Activated CD8-positive, alpha-beta T cell treated with anti-CD3 and anti-CD28 coated beads for 36 hours (primary cell): ENCODE measurements at regions not wholly inside any gene's neighbourhood (a gene's known extent, or its start where the extent isn't known, plus 50 kb on each side); places are given as distances from the start of the nearest gene placed in this dataset.

Source experiments
- ATAC-seq: fragments of 200-7000 bp; cut with Tn5 transposase; one replicate; pipeline ENCODE4 v1.10.0; 2021; ENCODE audit warnings: mild to moderate bottlenecking, moderate library complexity
- CTCF ChIA-PET: fragments of 350-600 bp; sonication (Branson Sonifier 250); formaldehyde crosslinking; loops from one replicate; lab custom pipeline; 2021; ENCODE audit warnings: antibody characterized with exemption; lab: Charles Lee
- POLR2A ChIA-PET: fragments of 350-600 bp; sonication (Branson Sonifier 250); formaldehyde crosslinking; loops from one replicate; lab custom pipeline; 2021; ENCODE audit warnings: antibody characterized with exemption; lab: Charles Lee
- DNase-seq: peaks from one replicate; pipeline ENCODE4 v3.0.0-alpha.2; 2020
- H3K27ac Mint-ChIP-seq: one replicate; pipeline ENCODE4 v1.8.0; 2021; ENCODE audit warnings: mild to moderate bottlenecking, mixed read lengths
- H3K27me3 Mint-ChIP-seq: one replicate; pipeline ENCODE4 v1.8.0; 2021; ENCODE audit warnings: mixed read lengths
- H3K36me3 Mint-ChIP-seq: one replicate; pipeline ENCODE4 v1.8.0; 2021; ENCODE audit warnings: low read depth, mixed read lengths
- H3K4me1 Mint-ChIP-seq: one replicate; pipeline ENCODE4 v1.8.0; 2021; ENCODE audit warnings: low read depth, mixed read lengths
- H3K4me3 Mint-ChIP-seq: one replicate; pipeline ENCODE4 v1.8.0; 2021; ENCODE audit warnings: mild to moderate bottlenecking, moderate library complexity, mixed read lengths
- H3K9me3 Mint-ChIP-seq: one replicate; pipeline ENCODE4 v1.8.0; 2021; ENCODE audit warnings: mixed read lengths
- intact Hi-C: fragments of 100-400 bp; cut with micrococcal nuclease; formaldehyde crosslinking; loops from one replicate; pipeline ENCODE4 v1.10.0; 2022
- TF ChIP-seq, protein P1 (sequence below): fragments of 200-600 bp; IDR thresholded peaks from one replicate; pipeline ENCODE4 v1.8.0; 2022; ENCODE audit warnings: antibody characterized with exemption, mild to moderate bottlenecking

DNA sequence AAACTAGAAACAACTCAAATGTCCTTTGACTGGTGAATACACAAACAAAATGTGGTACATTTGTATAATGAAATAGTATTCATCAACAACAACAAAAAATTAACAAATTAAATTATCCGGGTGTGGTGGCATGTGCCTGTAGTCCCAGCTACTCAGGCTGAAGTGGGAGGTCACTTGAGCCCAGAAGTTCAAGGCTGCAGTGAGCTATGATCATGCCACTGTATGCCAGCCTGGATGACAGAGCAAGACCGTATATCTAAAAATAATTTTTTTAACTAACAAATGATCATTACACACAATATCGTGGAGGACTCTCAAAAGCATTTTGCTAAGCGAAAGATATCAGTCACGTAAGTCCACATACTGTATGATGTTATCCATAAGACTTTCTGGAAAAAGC is 71.6 kb upstream of the SORBS2 start:
- no peak overlapping the region for H3K27ac Mint-ChIP-seq

DNA sequence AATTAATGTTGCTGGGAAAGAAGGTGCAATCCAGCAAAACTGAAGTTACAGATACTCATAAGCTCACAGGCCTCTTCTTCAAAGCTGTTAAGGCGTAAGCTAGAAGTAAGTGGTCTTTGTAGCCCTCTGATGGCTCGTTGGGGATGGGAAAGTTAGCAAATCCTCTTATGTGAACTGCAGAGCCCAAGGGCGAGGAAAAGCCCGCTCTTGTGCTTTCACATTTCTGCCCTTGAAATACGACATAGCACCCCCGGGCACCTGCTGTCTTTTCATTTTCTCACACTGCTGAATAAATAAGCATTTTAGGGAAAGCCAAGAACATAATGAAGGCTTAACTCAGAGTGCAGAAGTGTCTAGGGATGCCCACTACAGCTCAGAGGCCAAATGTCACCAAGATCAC is 73.1 kb upstream of the SORBS2 start:
- no peaks in the 10 kb centered on the region for H3K4me1 Mint-ChIP-seq
- peaks cover 3% of the 10 kb centered on the region for H3K27me3 Mint-ChIP-seq
- CTCF ChIA-PET = no interaction called here

More for the DNA sequence above, 71.6 kb upstream of the SORBS2 start:
- intact Hi-C loops = no loop called here
- TF ChIP-seq, protein P1, sequence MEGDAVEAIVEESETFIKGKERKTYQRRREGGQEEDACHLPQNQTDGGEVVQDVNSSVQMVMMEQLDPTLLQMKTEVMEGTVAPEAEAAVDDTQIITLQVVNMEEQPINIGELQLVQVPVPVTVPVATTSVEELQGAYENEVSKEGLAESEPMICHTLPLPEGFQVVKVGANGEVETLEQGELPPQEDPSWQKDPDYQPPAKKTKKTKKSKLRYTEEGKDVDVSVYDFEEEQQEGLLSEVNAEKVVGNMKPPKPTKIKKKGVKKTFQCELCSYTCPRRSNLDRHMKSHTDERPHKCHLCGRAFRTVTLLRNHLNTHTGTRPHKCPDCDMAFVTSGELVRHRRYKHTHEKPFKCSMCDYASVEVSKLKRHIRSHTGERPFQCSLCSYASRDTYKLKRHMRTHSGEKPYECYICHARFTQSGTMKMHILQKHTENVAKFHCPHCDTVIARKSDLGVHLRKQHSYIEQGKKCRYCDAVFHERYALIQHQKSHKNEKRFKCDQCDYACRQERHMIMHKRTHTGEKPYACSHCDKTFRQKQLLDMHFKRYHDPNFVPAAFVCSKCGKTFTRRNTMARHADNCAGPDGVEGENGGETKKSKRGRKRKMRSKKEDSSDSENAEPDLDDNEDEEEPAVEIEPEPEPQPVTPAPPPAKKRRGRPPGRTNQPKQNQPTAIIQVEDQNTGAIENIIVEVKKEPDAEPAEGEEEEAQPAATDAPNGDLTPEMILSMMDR = no peak
- CTCF ChIA-PET = no interaction called here
- POLR2A ChIA-PET = no interaction called here
- Mint-ChIP-seq H3K27me3 (peaks cover 2% of the 10 kb centered on the region), H3K36me3 (no peaks in the 10 kb centered on the region), H3K9me3 (peaks cover 6% of the 10 kb centered on the region), H3K4me1 (no peaks in the 10 kb centered on the region), H3K4me3 (no peak overlapping the region)
- no peak for DNase-seq
- no peak for ATAC-seq

DNA sequence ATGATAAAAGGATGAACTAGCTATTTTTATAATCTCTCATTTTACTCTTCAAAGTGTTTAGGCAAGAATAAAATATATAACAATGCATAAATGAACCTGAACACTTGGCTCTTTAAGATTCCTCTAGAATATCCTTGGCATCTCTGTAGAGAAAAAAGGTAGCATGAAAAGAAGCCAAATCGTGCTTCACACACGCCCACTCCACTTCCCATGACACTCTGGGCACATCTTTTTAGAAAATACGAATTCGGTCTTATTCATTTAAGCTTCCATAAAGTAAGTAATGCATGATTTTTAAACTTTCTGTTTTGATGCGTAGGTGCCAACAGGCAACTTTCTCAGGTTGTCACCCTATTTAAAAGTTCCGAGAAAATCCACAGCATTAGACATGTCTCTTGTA is 73.6 kb upstream of the SORBS2 start:
- no peak overlapping the region for H3K4me3 Mint-ChIP-seq
- no peaks in the 10 kb centered on the region for H3K4me1 Mint-ChIP-seq
- TF ChIP-seq, protein P1 = no peak
- ChIA-PET CTCF (no interaction called here), POLR2A (no interaction called here)
- ATAC-seq (no peak), DNase-seq (no peak)
- no peaks in the 10 kb centered on the region for H3K36me3 Mint-ChIP-seq
- H3K27me3 Mint-ChIP-seq = peaks cover 6% of the 10 kb centered on the region
- H3K27ac Mint-ChIP-seq = no peak overlapping the region
- intact Hi-C loops = no loop called here
- peaks cover 7% of the 10 kb centered on the region for H3K9me3 Mint-ChIP-seq

More for the DNA sequence above, 73.1 kb upstream of the SORBS2 start:
- ATAC-seq (no peak), DNase-seq (no peak)
- no peaks in the 10 kb centered on the region for H3K36me3 Mint-ChIP-seq
- intact Hi-C loops = no loop called here
- H3K9me3 Mint-ChIP-seq = peaks cover 7% of the 10 kb centered on the region
- TF ChIP-seq, protein P1 = no peak
- H3K27ac Mint-ChIP-seq = no peak overlapping the region
- H3K4me3 Mint-ChIP-seq = no peak overlapping the region
- POLR2A ChIA-PET = no interaction called here

DNA sequence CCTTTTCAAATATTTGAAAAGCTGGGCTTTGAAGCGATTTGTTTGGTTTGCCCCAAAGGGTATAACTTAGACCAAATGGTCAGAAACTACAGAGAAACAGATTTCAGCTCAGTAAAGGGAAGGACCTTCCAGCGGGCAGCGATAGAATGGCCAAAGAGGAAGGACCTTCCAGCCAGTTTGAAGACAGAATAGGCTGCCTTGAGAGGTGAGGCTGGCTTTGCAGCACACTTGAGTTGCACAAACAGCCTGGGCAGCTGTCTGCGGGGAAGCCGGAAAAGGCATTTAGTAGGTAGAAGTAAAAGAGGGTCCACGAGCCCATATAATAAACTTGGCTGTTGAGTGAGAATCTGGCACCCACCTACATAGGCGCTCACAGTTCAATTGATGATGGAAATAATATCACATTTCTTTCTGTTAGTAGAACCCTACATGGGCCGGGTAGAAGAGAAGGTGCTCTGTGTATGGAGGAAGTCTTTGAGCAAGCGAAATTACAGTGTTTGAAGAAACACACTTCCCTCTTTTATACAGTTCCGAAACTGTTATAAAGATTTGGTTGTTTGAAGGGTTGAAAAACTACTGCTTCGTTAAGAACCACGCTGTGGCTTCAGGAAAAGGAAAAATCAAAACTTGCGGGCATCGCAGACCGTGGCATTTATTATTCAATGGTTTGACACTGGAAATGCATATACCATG is 75.0 kb upstream of the SORBS2 start:
- Mint-ChIP-seq H3K36me3 (no peaks in the 10 kb centered on the region), H3K4me1 (no peaks in the 10 kb centered on the region), H3K27ac (no peak overlapping the region)

DNA sequence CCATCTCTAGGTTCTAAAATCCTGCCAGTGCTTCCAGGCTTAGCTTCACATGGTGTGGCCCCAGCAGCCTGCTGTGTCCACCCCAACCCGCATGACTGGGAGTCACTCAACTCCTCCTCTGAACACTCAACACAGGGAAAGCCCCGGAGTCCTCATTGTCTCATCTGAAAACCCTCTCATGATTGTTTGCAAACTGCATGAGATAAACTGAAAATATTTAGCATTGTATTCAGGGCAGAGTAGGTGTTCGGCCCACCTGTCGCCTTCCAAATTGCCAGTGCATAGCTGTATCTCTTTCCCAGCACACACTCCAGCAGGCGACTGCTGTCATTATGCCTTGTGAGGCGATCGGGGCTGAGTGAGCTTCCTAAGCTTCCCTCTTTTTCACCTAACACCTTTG is 76.7 kb upstream of the SORBS2 start:
- ChIA-PET POLR2A (no interaction called here), CTCF (no interaction called here)
- ATAC-seq = no peak
- Mint-ChIP-seq H3K36me3 (no peaks in the 10 kb centered on the region), H3K4me3 (no peak overlapping the region), H3K27ac (no peak overlapping the region), H3K9me3 (peaks cover 7% of the 10 kb centered on the region), H3K27me3 (peaks cover 9% of the 10 kb centered on the region), H3K4me1 (no peaks in the 10 kb centered on the region)
- TF ChIP-seq, protein P1 = no peak
- intact Hi-C loops = no loop called here
- DNase-seq = no peak

More for the DNA sequence above, 75.0 kb upstream of the SORBS2 start:
- no peak for ATAC-seq
- Mint-ChIP-seq H3K9me3 (peaks cover 7% of the 10 kb centered on the region), H3K27me3 (peaks cover 7% of the 10 kb centered on the region), H3K4me3 (no peak overlapping the region)
- TF ChIP-seq, protein P1 = no peak
- intact Hi-C loops = no loop called here
- ChIA-PET CTCF (no interaction called here), POLR2A (no interaction called here)
- no peak for DNase-seq
